ENCODE measurements at regions not wholly inside any gene's neighbourhood (a gene's known extent, or its start where the extent isn't known, plus 50 kb on each side); places are given as distances from the start of the nearest gene placed in this dataset.

GRCh38 chr2:70397186-70397585, 95.3 kb upstream of the FAM136A start:
- in situ Hi-C loops (cut with HindIII; ENCODE audit: low pct_unique_long_range_greater_than_20kb, low sequenced_read_pairs) = no loop called here

GRCh38 chr2:70396612-70397011, 94.7 kb upstream of the FAM136A start:
- in situ Hi-C loops (cut with HindIII; ENCODE audit: low pct_unique_long_range_greater_than_20kb, low sequenced_read_pairs) = no loop called here
- DNase-seq (ENCODE audit: low read depth, low spot score) = no peak

More at GRCh38 chr2:70397186-70397585, 95.3 kb upstream of the FAM136A start:
- no peak for DNase-seq (ENCODE audit: low read depth, low spot score)

- in situ Hi-C loops (cut with HindIII; ENCODE audit: low pct_unique_long_range_greater_than_20kb, low sequenced_read_pairs) = no loop called here
- DNase-seq (ENCODE audit: low read depth, low spot score) = no peak
Measured at GRCh38 chr2:70393881-70394280, 92.0 kb upstream of the FAM136A start.

- DNase-seq (ENCODE audit: low read depth, low spot score) = no peak
Measured at GRCh38 chr2:70391988-70392387, 90.1 kb upstream of the FAM136A start.

GRCh38 chr2:70391259-70391658, 89.4 kb upstream of the FAM136A start:
- in situ Hi-C loops (cut with HindIII; ENCODE audit: low pct_unique_long_range_greater_than_20kb, low sequenced_read_pairs) = no loop called here
- no peak for DNase-seq (ENCODE audit: low read depth, low spot score)

More at GRCh38 chr2:70391988-70392387, 90.1 kb upstream of the FAM136A start:
- in situ Hi-C loops (cut with HindIII; ENCODE audit: low pct_unique_long_range_greater_than_20kb, low sequenced_read_pairs) = no loop called here

- in situ Hi-C loops (cut with HindIII; ENCODE audit: low pct_unique_long_range_greater_than_20kb, low sequenced_read_pairs) = no loop called here
Measured at GRCh38 chr2:70388813-70389212, 86.9 kb upstream of the FAM136A start.

GRCh38 chr2:70388128-70388527, 86.3 kb upstream of the FAM136A start:
- DNase-seq (ENCODE audit: low read depth, low spot score) = no peak
- in situ Hi-C loops (cut with HindIII; ENCODE audit: low pct_unique_long_range_greater_than_20kb, low sequenced_read_pairs) = no loop called here

More at GRCh38 chr2:70388813-70389212, 86.9 kb upstream of the FAM136A start:
- no peak for DNase-seq (ENCODE audit: low read depth, low spot score)

GRCh38 chr2:70385966-70386595, 84.2 kb upstream of the FAM136A start:
- in situ Hi-C loops (cut with HindIII; ENCODE audit: low pct_unique_long_range_greater_than_20kb, low sequenced_read_pairs) = no loop called here
- DNase-seq (ENCODE audit: low read depth, low spot score) = peak; percentile 31

- DNase-seq (ENCODE audit: low read depth, low spot score) = peak; percentile 19
- in situ Hi-C loops (cut with HindIII; ENCODE audit: low pct_unique_long_range_greater_than_20kb, low sequenced_read_pairs) = no loop called here
Measured at GRCh38 chr2:70385204-70385603, 83.3 kb upstream of the FAM136A start.

- DNase-seq (ENCODE audit: low read depth, low spot score) = no peak
- in situ Hi-C loops (cut with HindIII; ENCODE audit: low pct_unique_long_range_greater_than_20kb, low sequenced_read_pairs) = no loop called here
Measured at GRCh38 chr2:70381821-70382220, 80.0 kb upstream of the FAM136A start.

GRCh38 chr2:70381235-70381634, 79.4 kb upstream of the FAM136A start:
- in situ Hi-C loops (cut with HindIII; ENCODE audit: low pct_unique_long_range_greater_than_20kb, low sequenced_read_pairs) = no loop called here

GRCh38 chr2:70380621-70381020, 78.8 kb upstream of the FAM136A start:
- in situ Hi-C loops (cut with HindIII; ENCODE audit: low pct_unique_long_range_greater_than_20kb, low sequenced_read_pairs) = no loop called here
- no peak for DNase-seq (ENCODE audit: low read depth, low spot score)

More at GRCh38 chr2:70381235-70381634, 79.4 kb upstream of the FAM136A start:
- DNase-seq (ENCODE audit: low read depth, low spot score) = no peak

- DNase-seq (ENCODE audit: low read depth, low spot score) = no peak
- in situ Hi-C loops (cut with HindIII; ENCODE audit: low pct_unique_long_range_greater_than_20kb, low sequenced_read_pairs) = no loop called here
Measured at GRCh38 chr2:70374616-70375015, 72.7 kb upstream of the FAM136A start.

GRCh38 chr2:70371753-70372152, 69.9 kb upstream of the FAM136A start:
- in situ Hi-C loops (cut with HindIII; ENCODE audit: low pct_unique_long_range_greater_than_20kb, low sequenced_read_pairs) = no loop called here
- DNase-seq (ENCODE audit: low read depth, low spot score) = no peak

GRCh38 chr2:70369082-70369481, 67.2 kb upstream of the FAM136A start:
- in situ Hi-C loops (cut with HindIII; ENCODE audit: low pct_unique_long_range_greater_than_20kb, low sequenced_read_pairs) = no loop called here
- DNase-seq (ENCODE audit: low read depth, low spot score) = no peak

GRCh38 chr2:70368545-70368944, 66.7 kb upstream of the FAM136A start:
- in situ Hi-C loops (cut with HindIII; ENCODE audit: low pct_unique_long_range_greater_than_20kb, low sequenced_read_pairs) = no loop called here
- DNase-seq (ENCODE audit: low read depth, low spot score) = no peak

- in situ Hi-C loops (cut with HindIII; ENCODE audit: low pct_unique_long_range_greater_than_20kb, low sequenced_read_pairs) = no loop called here
- DNase-seq (ENCODE audit: low read depth, low spot score) = peak; percentile 41
Measured at GRCh38 chr2:70367722-70368323, 66.0 kb upstream of the FAM136A start.

GRCh38 chr2:70362661-70363060, 60.8 kb upstream of the FAM136A start:
- no peak for DNase-seq (ENCODE audit: low read depth, low spot score)
- in situ Hi-C loops (cut with HindIII; ENCODE audit: low pct_unique_long_range_greater_than_20kb, low sequenced_read_pairs) = no loop called here

GRCh38 chr2:70360661-70361270, 58.9 kb upstream of the FAM136A start:
- no peak for DNase-seq (ENCODE audit: low read depth, low spot score)
- in situ Hi-C loops (cut with HindIII; ENCODE audit: low pct_unique_long_range_greater_than_20kb, low sequenced_read_pairs) = no loop called here

All from SK-MEL-5 (cell line).